Ascending aorta (tissue), 2 donors: ENCODE measurements at regions not wholly inside any gene's neighbourhood (a gene's known extent, or its start where the extent isn't known, plus 50 kb on each side); places are given as distances from the start of the nearest gene placed in this dataset.
"Not testable (repeated sequence)": the region's sequence is repeated elsewhere in the genome, so short reads cannot be mapped to it uniquely, and the experiment has no call there.

Source experiments
- DNase-seq, 2 donors: peaks; one replicate each; pipeline ENCODE4 v3.0.0-alpha.2; 2019; ENCODE audit warnings: low spot score in 2 of 2
- H3K27ac ChIP-seq, 2 donors: fragments of 200-600 bp; sonication (generic); one replicate each; pipeline ENCODE4 v1.5.1; 2016 to 2017; ENCODE audit warnings: mild to moderate bottlenecking in 1 of 2
- H3K27me3 ChIP-seq: fragments of 200-600 bp; sonication (generic); one replicate; pipeline ENCODE4 v1.5.1; 2017
- H3K36me3 ChIP-seq, 2 donors: fragments of 200-600 bp; sonication (generic); one replicate each; pipeline ENCODE4 v1.5.1; 2016
- H3K4me1 ChIP-seq, 2 donors: fragments of 200-600 bp; sonication (generic); one replicate each; pipeline ENCODE4 v1.5.1; 2016 to 2017; ENCODE audit warnings: mild to moderate bottlenecking in 1 of 2
- H3K4me3 ChIP-seq, 2 donors: fragments of 200-600 bp; sonication (generic); one replicate each; pipeline ENCODE4 v1.5.1; 2016 to 2017; ENCODE audit warnings: mild to moderate bottlenecking in 1 of 2
- H3K9me3 ChIP-seq, 2 donors: fragments of 200-600 bp; sonication (generic); one replicate each; pipeline ENCODE4 v1.5.1; 2016
- CTCF ChIP-seq, 3 experiments: fragments of 200-600 bp in 2 of 3; fragments of 450-650 bp in 1 of 3; sonication (generic) in 2 of 3; IDR thresholded peaks; one replicate each; pipeline ENCODE4 v1.5.1; 2016 to 2019; ENCODE audit warnings: antibody characterized with exemption in 3 of 3, mild to moderate bottlenecking in 1 of 3, moderate library complexity in 1 of 3
- intact Hi-C: fragments of 100-400 bp; cut with DNase I; formaldehyde crosslinking; loops from one replicate; pipeline ENCODE4 v1.15.1; 2023

GRCh38 chr5:125661584-125661983, 761.6 kb upstream of the GRAMD2B start:
- H3K36me3 ChIP-seq: no peaks in the 10 kb centered on the region
- DNase-seq: no peak
- H3K27ac ChIP-seq: no peak overlapping the region
- intact Hi-C loops: no loop called here
- no peak overlapping the region for H3K4me3 ChIP-seq
- TF ChIP-seq CTCF (IDR thresholded peaks at IDR 0.05): no peak
- H3K4me1 ChIP-seq: no peaks in the 10 kb centered on the region
- no peaks in the 10 kb centered on the region for H3K27me3 ChIP-seq
- no peaks in the 10 kb centered on the region for H3K9me3 ChIP-seq

- Histone ChIP-seq H3K4me3 (no peak overlapping the region), H3K9me3 (no peaks in the 10 kb centered on the region), H3K27ac (no peak overlapping the region), H3K27me3 (no peaks in the 10 kb centered on the region), H3K4me1 (no peaks in the 10 kb centered on the region), H3K36me3 (no peaks in the 10 kb centered on the region)
- no peak for TF ChIP-seq CTCF (IDR thresholded peaks at IDR 0.05)
- intact Hi-C loops: no loop called here
- DNase-seq: no peak
Measured at GRCh38 chr5:125668884-125669283, 754.3 kb upstream of the GRAMD2B start.

GRCh38 chr5:125673359-125673950, 749.8 kb upstream of the GRAMD2B start:
- intact Hi-C loops: no loop called here
- no peak for TF ChIP-seq CTCF (IDR thresholded peaks at IDR 0.05)
- Histone ChIP-seq H3K4me1 (no peaks in the 10 kb centered on the region), H3K4me3 (no peak overlapping the region), H3K9me3 (no peaks in the 10 kb centered on the region), H3K27ac (no peak overlapping the region), H3K27me3 (no peaks in the 10 kb centered on the region), H3K36me3 (no peaks in the 10 kb centered on the region)
- DNase-seq: no peak

GRCh38 chr5:125679522-125679921, 743.7 kb upstream of the GRAMD2B start:
- intact Hi-C loops: no loop called here
- Histone ChIP-seq H3K4me3 (no peak overlapping the region), H3K27me3 (no peaks in the 10 kb centered on the region), H3K36me3 (no peaks in the 10 kb centered on the region), H3K4me1 (no peaks in the 10 kb centered on the region), H3K27ac (no peak overlapping the region), H3K9me3 (no peaks in the 10 kb centered on the region)
- DNase-seq: no peak
- no peak for TF ChIP-seq CTCF (IDR thresholded peaks at IDR 0.05)

GRCh38 chr5:125683669-125684068, 739.5 kb upstream of the GRAMD2B start:
- H3K36me3 ChIP-seq: no peaks in the 10 kb centered on the region
- H3K27ac ChIP-seq: no peak overlapping the region
- H3K9me3 ChIP-seq: no peaks in the 10 kb centered on the region
- H3K27me3 ChIP-seq: no peaks in the 10 kb centered on the region
- H3K4me3 ChIP-seq: no peak overlapping the region
- intact Hi-C loops: no loop called here
- DNase-seq: no peak
- H3K4me1 ChIP-seq: no peaks in the 10 kb centered on the region
- TF ChIP-seq CTCF (IDR thresholded peaks at IDR 0.05): no peak

GRCh38 chr5:125685771-125686170, 737.4 kb upstream of the GRAMD2B start:
- no peak for DNase-seq
- intact Hi-C loops: no loop called here
- TF ChIP-seq CTCF (IDR thresholded peaks at IDR 0.05): no peak

GRCh38 chr5:125691738-125692530, 731.3 kb upstream of the GRAMD2B start:
- H3K4me3 ChIP-seq, intact Hi-C loops, H3K27me3 ChIP-seq: not testable (repeated sequence)

More at GRCh38 chr5:125685771-125686170, 737.4 kb upstream of the GRAMD2B start:
- Histone ChIP-seq H3K4me3 (no peak overlapping the region), H3K27ac (no peak overlapping the region), H3K4me1 (no peaks in the 10 kb centered on the region), H3K36me3 (no peaks in the 10 kb centered on the region), H3K27me3 (no peaks in the 10 kb centered on the region), H3K9me3 (no peaks in the 10 kb centered on the region)

More at GRCh38 chr5:125691738-125692530, 731.3 kb upstream of the GRAMD2B start:
- DNase-seq, H3K36me3 ChIP-seq, H3K9me3 ChIP-seq, H3K4me1 ChIP-seq, H3K27ac ChIP-seq: not testable (repeated sequence)
